B cell (primary cell): ENCODE measurements at regions not wholly inside any gene's neighbourhood (a gene's known extent, or its start where the extent isn't known, plus 50 kb on each side); places are given as distances from the start of the nearest gene placed in this dataset.

Source experiments
- ATAC-seq: fragments of 200-7000 bp; cut with Tn5 transposase; one replicate; pipeline ENCODE4 v1.10.0; 2021; ENCODE audit warnings: low read depth, mild to moderate bottlenecking, moderate number of reproducible peaks, moderate library complexity
- CTCF ChIA-PET: fragments of 350-600 bp; sonication (Branson Sonifier 250); formaldehyde crosslinking; loops from one replicate; lab custom pipeline; 2021; ENCODE audit warnings: antibody characterized with exemption, inconsistent platforms; lab: Charles Lee
- POLR2A ChIA-PET: fragments of 350-600 bp; sonication (Branson Sonifier 250); formaldehyde crosslinking; loops from one replicate; lab custom pipeline; 2021; ENCODE audit warnings: antibody characterized with exemption; lab: Charles Lee
- DNase-seq: peaks from one replicate; pipeline ENCODE4 v3.0.0; 2013
- H2AFZ ChIP-seq: 2 replicates; pipeline ENCODE4 v1.6.1; 2012; ENCODE audit warnings: mild to moderate bottlenecking, low read depth, low read length; ENCODE audit not compliant: insufficient read depth, poor library complexity, severe bottlenecking
- H3K27ac ChIP-seq, 2 donors: 1 replicate in 1 of 2; 2 replicates in 1 of 2; pipeline ENCODE4 v1.5.1; 2012 to 2013; ENCODE audit warnings: low read length in 2 of 2, mild to moderate bottlenecking in 2 of 2, moderate library complexity in 1 of 2
- H3K27me3 ChIP-seq, 4 experiments: fragments of 200-600 bp in 1 of 4; sonication (generic) in 1 of 4; replicated peaks in 1 of 4; 1 replicate in 2 of 4; 2 replicates in 2 of 4; pipeline versions ENCODE4 v1.6.1 to v1.7.0; 2013 to 2016; ENCODE audit warnings: low read length in 3 of 4, mild to moderate bottlenecking in 2 of 4, mixed read lengths in 1 of 4, moderate library complexity in 1 of 4; ENCODE audit not compliant: insufficient read depth in 4 of 4, control insufficient read depth in 3 of 4; ENCODE audit errors: control extremely low read depth in 1 of 4
- H3K36me3 ChIP-seq, 2 experiments: replicated peaks in 1 of 2; 1 replicate in 1 of 2; 2 replicates in 1 of 2; pipeline versions ENCODE4 v1.6.1 to v1.7.1; 2013; ENCODE audit warnings: low read length in 1 of 2; ENCODE audit not compliant: insufficient read depth in 2 of 2, control insufficient read depth in 1 of 2; ENCODE audit errors: control extremely low read depth in 1 of 2, extremely low read depth in 1 of 2
- H3K4me1 ChIP-seq, 2 donors: fragments of 200-600 bp in 1 of 2; sonication (generic) in 1 of 2; 1 replicate in 1 of 2; 2 replicates in 1 of 2; pipeline versions ENCODE4 v1.5.1 to v1.6.1; 2013 to 2017; ENCODE audit warnings: low read length in 2 of 2; ENCODE audit not compliant: control insufficient read depth in 2 of 2, insufficient read depth in 2 of 2
- H3K4me2 ChIP-seq: replicated peaks from 2 replicates; pipeline ENCODE3; 2012; ENCODE audit warnings: mild to moderate bottlenecking, low read depth, low read length; ENCODE audit not compliant: poor library complexity, severe bottlenecking
- H3K4me3 ChIP-seq, 5 experiments: fragments of 200-600 bp in 1 of 5; sonication (generic) in 1 of 5; 1 replicate in 3 of 5; 2 replicates in 2 of 5; pipeline versions ENCODE4 v1.5.1 to v1.7.0; 2011 to 2016; ENCODE audit warnings: low read length in 4 of 5, mild to moderate bottlenecking in 4 of 5, low read depth in 2 of 5, control low read depth in 1 of 5, moderate library complexity in 1 of 5; ENCODE audit not compliant: insufficient read depth in 1 of 5; ENCODE audit errors: control extremely low read depth in 1 of 5, extremely low read depth in 1 of 5
- H3K79me2 ChIP-seq: fragments of 200-600 bp; sonication (generic); one replicate; pipeline ENCODE4 v1.6.0; 2016; ENCODE audit warnings: low read length; ENCODE audit not compliant: control insufficient read depth, insufficient read depth
- H3K9ac ChIP-seq: fragments of 200-600 bp; sonication (generic); 2 replicates; pipeline ENCODE4 v1.6.1; 2017; ENCODE audit warnings: mild to moderate bottlenecking, low read length, moderate library complexity
- H3K9me3 ChIP-seq, 3 donors: one replicate each; pipeline versions ENCODE4 v1.6.1 to v1.7.1; 2013; ENCODE audit warnings: low read length in 2 of 3; ENCODE audit not compliant: control insufficient read depth in 2 of 3, insufficient read depth in 1 of 3; ENCODE audit errors: control extremely low read depth in 1 of 3
- H4K20me1 ChIP-seq: 2 replicates; pipeline ENCODE4 v1.6.0; 2012; ENCODE audit warnings: mild to moderate bottlenecking, low read length; ENCODE audit not compliant: insufficient read depth, control insufficient read depth, poor library complexity, severe bottlenecking
- H3K27ac Mint-ChIP-seq: one replicate; pipeline ENCODE4 v1.8.0; 2021; ENCODE audit warnings: mixed read lengths
- H3K27me3 Mint-ChIP-seq: one replicate; pipeline ENCODE4 v1.8.0; 2021; ENCODE audit warnings: mixed read lengths
- H3K4me1 Mint-ChIP-seq: one replicate; pipeline ENCODE4 v1.8.0; 2021; ENCODE audit warnings: mixed read lengths
- H3K4me3 Mint-ChIP-seq: one replicate; pipeline ENCODE4 v1.8.0; 2021; ENCODE audit warnings: mixed read lengths
- H3K9me3 Mint-ChIP-seq: one replicate; pipeline ENCODE4 v1.8.0; 2022; ENCODE audit warnings: mixed read lengths; ENCODE audit not compliant: insufficient read depth
- EZH2 ChIP-seq: IDR thresholded peaks from 2 replicates; pipeline ENCODE4 v1.6.1; 2012; ENCODE audit warnings: borderline replicate concordance, low read depth, mild to moderate bottlenecking, moderate library complexity, low read length; ENCODE audit not compliant: insufficient read depth, poor library complexity, severe bottlenecking
- WGBS: methylation state at CpG from one replicate; pipeline ENCODE4 v1.1.5; 2013; ENCODE audit warnings: missing lambda C conversion rate; ENCODE audit not compliant: insufficient coverage; 5-methylcytosine and 5-hydroxymethylcytosine counted together
- intact Hi-C: fragments of 100-400 bp; cut with micrococcal nuclease; formaldehyde crosslinking; loops from one replicate; pipeline ENCODE4 v1.10.0; 2022
- TF ChIP-seq, protein P1 (sequence below): fragments of 200-600 bp; IDR thresholded peaks from one replicate; pipeline ENCODE4 v1.8.0; 2022; ENCODE audit warnings: antibody characterized with exemption, mild to moderate bottlenecking

DNA sequence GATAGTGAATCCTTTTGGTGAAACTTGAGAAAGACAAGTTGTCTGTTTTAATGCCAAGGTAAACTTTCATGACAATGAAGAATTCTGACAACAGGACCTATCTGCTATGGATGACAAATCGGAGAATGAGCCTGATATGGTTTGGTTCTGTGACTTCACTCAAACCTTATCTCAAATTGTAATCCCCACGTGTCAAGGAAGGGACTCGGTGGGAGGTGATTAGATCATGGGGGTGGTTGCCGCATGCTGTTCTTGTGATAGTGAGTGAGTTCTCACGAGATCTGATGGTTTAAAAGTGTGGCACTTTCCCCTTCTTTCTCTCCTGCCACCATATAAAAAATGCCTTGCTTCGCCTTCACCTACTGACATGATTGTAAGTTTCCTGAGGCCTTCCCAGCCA lies 1964.1 kb upstream of the CDH9 start:
- DNase-seq (no peak), ATAC-seq (no peak)
- no peak overlapping the region for H3K27ac ChIP-seq
- TF ChIP-seq, protein P1, sequence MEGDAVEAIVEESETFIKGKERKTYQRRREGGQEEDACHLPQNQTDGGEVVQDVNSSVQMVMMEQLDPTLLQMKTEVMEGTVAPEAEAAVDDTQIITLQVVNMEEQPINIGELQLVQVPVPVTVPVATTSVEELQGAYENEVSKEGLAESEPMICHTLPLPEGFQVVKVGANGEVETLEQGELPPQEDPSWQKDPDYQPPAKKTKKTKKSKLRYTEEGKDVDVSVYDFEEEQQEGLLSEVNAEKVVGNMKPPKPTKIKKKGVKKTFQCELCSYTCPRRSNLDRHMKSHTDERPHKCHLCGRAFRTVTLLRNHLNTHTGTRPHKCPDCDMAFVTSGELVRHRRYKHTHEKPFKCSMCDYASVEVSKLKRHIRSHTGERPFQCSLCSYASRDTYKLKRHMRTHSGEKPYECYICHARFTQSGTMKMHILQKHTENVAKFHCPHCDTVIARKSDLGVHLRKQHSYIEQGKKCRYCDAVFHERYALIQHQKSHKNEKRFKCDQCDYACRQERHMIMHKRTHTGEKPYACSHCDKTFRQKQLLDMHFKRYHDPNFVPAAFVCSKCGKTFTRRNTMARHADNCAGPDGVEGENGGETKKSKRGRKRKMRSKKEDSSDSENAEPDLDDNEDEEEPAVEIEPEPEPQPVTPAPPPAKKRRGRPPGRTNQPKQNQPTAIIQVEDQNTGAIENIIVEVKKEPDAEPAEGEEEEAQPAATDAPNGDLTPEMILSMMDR = no peak
- no peak for TF ChIP-seq EZH2
- no peaks in the 10 kb centered on the region for H3K4me1 Mint-ChIP-seq
- H3K4me1 ChIP-seq = no peaks in the 10 kb centered on the region
- no peak overlapping the region for H2AFZ ChIP-seq
- peaks cover 2% of the 10 kb centered on the region for H3K9me3 Mint-ChIP-seq
- no peaks in the 10 kb centered on the region for H3K27me3 ChIP-seq
- POLR2A ChIA-PET = no interaction called here
- no peak overlapping the region for H3K4me3 ChIP-seq
- H3K27ac Mint-ChIP-seq = no peak overlapping the region
- no peak overlapping the region for H3K4me2 ChIP-seq
- H3K9ac ChIP-seq = no peak overlapping the region
- WGBS = no CpG with 5 or more reads among the region's 6 CpGs
- H3K36me3 ChIP-seq = no peaks in the 10 kb centered on the region
- no peaks in the 10 kb centered on the region for H3K79me2 ChIP-seq
- CTCF ChIA-PET = no interaction called here
- H3K4me3 Mint-ChIP-seq = no peak overlapping the region
- intact Hi-C loops = no loop called here
- H3K9me3 ChIP-seq = peaks cover 0 to 4% (median 3%) of the 10 kb centered on the region in 3 donors
- H4K20me1 ChIP-seq = no peaks in the 10 kb centered on the region
- no peaks in the 10 kb centered on the region for H3K27me3 Mint-ChIP-seq

DNA sequence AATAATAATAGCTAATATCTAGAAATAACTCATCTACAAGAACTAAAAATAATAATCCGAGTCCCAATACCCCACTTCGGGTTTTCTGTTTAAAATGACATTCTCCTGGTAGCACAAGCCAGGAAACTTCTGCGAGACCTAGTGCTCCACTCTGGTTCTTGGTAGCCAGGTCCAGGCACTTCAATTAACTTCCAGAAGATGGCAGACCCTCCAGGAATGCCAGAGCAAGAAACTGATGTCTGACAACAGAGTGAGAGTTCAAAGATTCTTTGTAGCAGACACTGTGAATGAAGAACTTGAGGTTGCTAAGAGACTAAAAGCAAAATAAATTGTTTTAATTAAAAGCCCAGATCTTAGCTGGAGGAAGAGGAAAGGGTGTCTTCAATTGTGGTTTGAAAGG lies 1963.3 kb upstream of the CDH9 start:
- H2AFZ ChIP-seq = no peak overlapping the region
- peaks cover 2% of the 10 kb centered on the region for H3K9me3 Mint-ChIP-seq
- H4K20me1 ChIP-seq = no peaks in the 10 kb centered on the region
- no peaks in the 10 kb centered on the region for H3K79me2 ChIP-seq
- H3K27ac Mint-ChIP-seq = no peak overlapping the region
- H3K4me1 Mint-ChIP-seq = no peaks in the 10 kb centered on the region
- H3K9me3 ChIP-seq = peaks cover 0 to 4% (median 3%) of the 10 kb centered on the region in 3 donors
- ChIA-PET CTCF (no interaction called here), POLR2A (no interaction called here)
- ATAC-seq (no peak), DNase-seq (no peak)
- H3K4me1 ChIP-seq = no peaks in the 10 kb centered on the region
- no peak overlapping the region for H3K4me3 ChIP-seq
- intact Hi-C loops = no loop called here
- no peak overlapping the region for H3K4me3 Mint-ChIP-seq
- H3K27me3 Mint-ChIP-seq = no peaks in the 10 kb centered on the region
- 91% methylated on average over 3 of the region's 3 CpGs for WGBS
- H3K36me3 ChIP-seq = no peaks in the 10 kb centered on the region
- H3K27ac ChIP-seq = no peak overlapping the region
- no peak for TF ChIP-seq EZH2
- TF ChIP-seq, protein P1 = no peak
- H3K27me3 ChIP-seq = no peaks in the 10 kb centered on the region
- no peak overlapping the region for H3K9ac ChIP-seq
- H3K4me2 ChIP-seq = no peak overlapping the region
